ENCODE measurements at regions not wholly inside any gene's neighbourhood (a gene's known extent, or its start where the extent isn't known, plus 50 kb on each side); places are given as distances from the start of the nearest gene placed in this dataset.

- no peak for TF ChIP-seq POLR2AphosphoS5 (IDR thresholded peaks at IDR 0.05; ENCODE audit: low read length)
- TF ChIP-seq, protein P1, sequence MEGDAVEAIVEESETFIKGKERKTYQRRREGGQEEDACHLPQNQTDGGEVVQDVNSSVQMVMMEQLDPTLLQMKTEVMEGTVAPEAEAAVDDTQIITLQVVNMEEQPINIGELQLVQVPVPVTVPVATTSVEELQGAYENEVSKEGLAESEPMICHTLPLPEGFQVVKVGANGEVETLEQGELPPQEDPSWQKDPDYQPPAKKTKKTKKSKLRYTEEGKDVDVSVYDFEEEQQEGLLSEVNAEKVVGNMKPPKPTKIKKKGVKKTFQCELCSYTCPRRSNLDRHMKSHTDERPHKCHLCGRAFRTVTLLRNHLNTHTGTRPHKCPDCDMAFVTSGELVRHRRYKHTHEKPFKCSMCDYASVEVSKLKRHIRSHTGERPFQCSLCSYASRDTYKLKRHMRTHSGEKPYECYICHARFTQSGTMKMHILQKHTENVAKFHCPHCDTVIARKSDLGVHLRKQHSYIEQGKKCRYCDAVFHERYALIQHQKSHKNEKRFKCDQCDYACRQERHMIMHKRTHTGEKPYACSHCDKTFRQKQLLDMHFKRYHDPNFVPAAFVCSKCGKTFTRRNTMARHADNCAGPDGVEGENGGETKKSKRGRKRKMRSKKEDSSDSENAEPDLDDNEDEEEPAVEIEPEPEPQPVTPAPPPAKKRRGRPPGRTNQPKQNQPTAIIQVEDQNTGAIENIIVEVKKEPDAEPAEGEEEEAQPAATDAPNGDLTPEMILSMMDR (IDR thresholded peaks at IDR 0.05 in 2 of 3, conservative IDR thresholded peaks at IDR 0.05 in 1 of 3; ENCODE audit: control insufficient read depth in 2 of 3, extremely low read depth in 1 of 3, insufficient read depth in 1 of 3, low read depth in 3 of 3, low read length in 3 of 3): no peak
- TF ChIP-seq REST (IDR thresholded peaks at IDR 0.05; ENCODE audit: low read depth, low read length): no peak
- TF ChIP-seq TARDBP (IDR thresholded peaks at IDR 0.05; ENCODE audit: borderline replicate concordance): no peak
- no peak for TF ChIP-seq ETV6 (conservative IDR thresholded peaks at IDR 0.05 in 1 of 2, IDR thresholded peaks at IDR 0.05 in 1 of 2; ENCODE audit: borderline replicate concordance in 1 of 2, low read depth in 1 of 2)
Measured at GRCh38 chr11:80987171-80987570, 1546.3 kb upstream of the TENM4 start.
